NCI-H2029 (cell line): ENCODE measurements at regions not wholly inside any gene's neighbourhood (a gene's known extent, or its start where the extent isn't known, plus 50 kb on each side); places are given as distances from the start of the nearest gene placed in this dataset.

Experiments used
- DNase-seq: peaks from one replicate; lab custom pipeline; 2025; lab: John Stamatoyannopoulos, UW

GRCh38 chr5:173802670-173803165, 85.4 kb upstream of the CPEB4 start:
- DNase-seq: no peak

- DNase-seq: no peak
These were observed 83.6 kb upstream of the CPEB4 start for GRCh38 chr5:173804579-173804978.

GRCh38 chr5:173806270-173807035, 81.7 kb upstream of the CPEB4 start:
- no peak for DNase-seq

GRCh38 chr5:173807181-173807655, 80.9 kb upstream of the CPEB4 start:
- DNase-seq: no peak

GRCh38 chr5:173808079-173808808, 79.9 kb upstream of the CPEB4 start:
- DNase-seq: no peak

- no peak for DNase-seq
These were observed 79.1 kb upstream of the CPEB4 start for GRCh38 chr5:173809014-173809413.

- no peak for DNase-seq
These were observed 75.2 kb upstream of the CPEB4 start for GRCh38 chr5:173812811-173813550.

GRCh38 chr5:173814053-173814452, 74.1 kb upstream of the CPEB4 start:
- DNase-seq: no peak

- DNase-seq: no peak
These were observed 72.6 kb upstream of the CPEB4 start for GRCh38 chr5:173815571-173815970.

- DNase-seq: no peak
These were observed 71.4 kb upstream of the CPEB4 start for GRCh38 chr5:173816728-173817127.

- no peak for DNase-seq
These were observed 70.6 kb upstream of the CPEB4 start for GRCh38 chr5:173817561-173817960.

GRCh38 chr5:173819521-173819920, 68.6 kb upstream of the CPEB4 start:
- no peak for DNase-seq

- no peak for DNase-seq
These were observed 64.9 kb upstream of the CPEB4 start for GRCh38 chr5:173823274-173823644.

- no peak for DNase-seq
These were observed 64.2 kb upstream of the CPEB4 start for GRCh38 chr5:173823721-173824567.

GRCh38 chr5:173825215-173825865, 62.8 kb upstream of the CPEB4 start:
- DNase-seq: no peak

- no peak for DNase-seq
These were observed 62.1 kb upstream of the CPEB4 start for GRCh38 chr5:173826086-173826427.

- no peak for DNase-seq
These were observed 61.5 kb upstream of the CPEB4 start for GRCh38 chr5:173826428-173827350.

- no peak for DNase-seq
These were observed 59.2 kb upstream of the CPEB4 start for GRCh38 chr5:173828952-173829351.

GRCh38 chr5:173829826-173830225, 58.3 kb upstream of the CPEB4 start:
- DNase-seq: no peak

- DNase-seq: no peak
These were observed 57.7 kb upstream of the CPEB4 start for GRCh38 chr5:173830421-173830820.
